BJ (cell line): ENCODE measurements at regions not wholly inside any gene's neighbourhood (a gene's known extent, or its start where the extent isn't known, plus 50 kb on each side); places are given as distances from the start of the nearest gene placed in this dataset.

Source experiments
- CTCF ChIA-PET: fragments of 350-600 bp; formaldehyde crosslinking; extraction: SDS; loops from one replicate; lab custom pipeline; 2021; ENCODE audit warnings: antibody characterized with exemption, inconsistent platforms; lab: Yijun Ruan, JAX
- POLR2A ChIA-PET: fragments of 300-600 bp; sonication (Branson Sonifier 250); formaldehyde crosslinking; extraction: SDS; loops from one replicate; lab custom pipeline; 2021; ENCODE audit warnings: antibody characterized with exemption; lab: Charles Lee
- DNase-seq: peaks from one replicate; pipeline ENCODE4 v3.0.0-alpha.2; 2011; ENCODE audit warnings: low read depth
- H3K27me3 ChIP-seq: 2 replicates; pipeline ENCODE4 v1.6.0; 2011; ENCODE audit warnings: low read length; ENCODE audit not compliant: control insufficient read depth, insufficient read depth
- H3K36me3 ChIP-seq: 2 replicates; pipeline ENCODE4 v1.5.1; 2011; ENCODE audit warnings: low read length; ENCODE audit not compliant: control insufficient read depth, insufficient read depth
- H3K4me3 ChIP-seq: 2 replicates; pipeline ENCODE4 v1.5.1; 2011; ENCODE audit warnings: low read depth, mild to moderate bottlenecking, control low read depth, low read length
- CTCF ChIP-seq: IDR thresholded peaks from 2 replicates; pipeline ENCODE4 v1.5.1; 2011; ENCODE audit warnings: low read depth, mild to moderate bottlenecking, control low read depth, inconsistent platforms, low read length, moderate library complexity; ENCODE audit not compliant: insufficient read depth

- TF ChIP-seq CTCF, result no peak
- POLR2A ChIA-PET, result no interaction called here
- no peaks in the 10 kb centered on the region for H3K27me3 ChIP-seq
- CTCF ChIA-PET, result no interaction called here
- no peaks in the 10 kb centered on the region for H3K36me3 ChIP-seq
- peak; percentile 79 for DNase-seq
- no peak overlapping the region for H3K4me3 ChIP-seq
Measured at GRCh38 chr6:69584536-69584912, 212.3 kb downstream of the LMBRD1 start.

GRCh38 chr6:69581581-69581980 lies 215.2 kb downstream of the LMBRD1 start:
- no peaks in the 10 kb centered on the region for H3K36me3 ChIP-seq
- CTCF ChIA-PET, result no interaction called here
- no peaks in the 10 kb centered on the region for H3K27me3 ChIP-seq
- no peak for TF ChIP-seq CTCF
- H3K4me3 ChIP-seq, result no peak overlapping the region
- no peak for DNase-seq
- POLR2A ChIA-PET, result no interaction called here

- no peak overlapping the region for H3K4me3 ChIP-seq
- H3K27me3 ChIP-seq, result no peaks in the 10 kb centered on the region
- no peak for TF ChIP-seq CTCF
- no peaks in the 10 kb centered on the region for H3K36me3 ChIP-seq
- DNase-seq, result no peak
- ChIA-PET POLR2A (no interaction called here), CTCF (no interaction called here)
Measured at GRCh38 chr6:69580706-69581105, 216.1 kb downstream of the LMBRD1 start.

- H3K4me3 ChIP-seq, result no peak overlapping the region
- DNase-seq, result peak; percentile 10
Measured at GRCh38 chr6:69578361-69578890, 218.4 kb downstream of the LMBRD1 start.

GRCh38 chr6:69571234-69571633 lies 225.6 kb downstream of the LMBRD1 start:
- TF ChIP-seq CTCF, result no peak
- H3K4me3 ChIP-seq, result no peak overlapping the region
- CTCF ChIA-PET, result no interaction called here
- no peak for DNase-seq
- H3K27me3 ChIP-seq, result no peaks in the 10 kb centered on the region
- no peaks in the 10 kb centered on the region for H3K36me3 ChIP-seq
- POLR2A ChIA-PET, result no interaction called here

More at GRCh38 chr6:69578361-69578890, 218.4 kb downstream of the LMBRD1 start:
- ChIA-PET POLR2A (no interaction called here), CTCF (no interaction called here)
- H3K36me3 ChIP-seq, result no peaks in the 10 kb centered on the region
- no peaks in the 10 kb centered on the region for H3K27me3 ChIP-seq
- TF ChIP-seq CTCF, result no peak
